H54 (cell line): ENCODE measurements at regions not wholly inside any gene's neighbourhood (a gene's known extent, or its start where the extent isn't known, plus 50 kb on each side); places are given as distances from the start of the nearest gene placed in this dataset.
"Not testable (repeated sequence)": the region's sequence is repeated elsewhere in the genome, so short reads cannot be mapped to it uniquely, and the experiment has no call there.

Source experiments
- DNase-seq: peaks from one replicate; pipeline ENCODE4 v3.0.0; 2011; ENCODE audit warnings: low spot score, mixed read lengths; ENCODE audit not compliant: insufficient read length
- FAIRE-seq: peaks from 3 replicates; lab custom pipeline; 2011; peaks lifted over from hg19 to GRCh38; lab: Jason Lieb, UNC
- POLR2A ChIP-seq: IDR thresholded peaks from 2 replicates; pipeline ENCODE4 v1.6.1; 2011; ENCODE audit warnings: low read depth, mild to moderate bottlenecking, low read length

- TF ChIP-seq POLR2A: no peak
- DNase-seq: no peak
- no peak for FAIRE-seq
Measured at GRCh38 chr2:142745691-142746090, 131.8 kb upstream of the KYNU start.

GRCh38 chr2:142742371-142743214 is 134.9 kb upstream of the KYNU start:
- peak; percentile 38 for FAIRE-seq
- DNase-seq: no peak
- no peak for TF ChIP-seq POLR2A

GRCh38 chr2:142741764-142742269 is 135.6 kb upstream of the KYNU start:
- no peak for TF ChIP-seq POLR2A
- no peak for DNase-seq
- no peak for FAIRE-seq

GRCh38 chr2:142734770-142735169 is 142.7 kb upstream of the KYNU start:
- FAIRE-seq: peak; percentile 50
- no peak for TF ChIP-seq POLR2A
- no peak for DNase-seq

GRCh38 chr2:142734231-142734630 is 143.2 kb upstream of the KYNU start:
- DNase-seq (no peak), FAIRE-seq (no peak)
- TF ChIP-seq POLR2A: no peak

GRCh38 chr2:142729814-142730213 is 147.7 kb upstream of the KYNU start:
- not testable (repeated sequence) for DNase-seq, FAIRE-seq

GRCh38 chr2:142727821-142728478 is 149.5 kb upstream of the KYNU start:
- DNase-seq, FAIRE-seq: not testable (repeated sequence)

GRCh38 chr2:142725386-142725785 is 152.1 kb upstream of the KYNU start:
- FAIRE-seq: no peak
- no peak for DNase-seq
- TF ChIP-seq POLR2A: no peak

GRCh38 chr2:142724713-142725349 is 152.6 kb upstream of the KYNU start:
- FAIRE-seq (no peak), DNase-seq (no peak)
- TF ChIP-seq POLR2A: no peak

GRCh38 chr2:142724186-142724585 is 153.3 kb upstream of the KYNU start:
- no peak for TF ChIP-seq POLR2A
- no peak for DNase-seq
- no peak for FAIRE-seq

- TF ChIP-seq POLR2A: no peak
- FAIRE-seq (no peak), DNase-seq (no peak)
Measured at GRCh38 chr2:142723236-142723635, 154.2 kb upstream of the KYNU start.

- FAIRE-seq: no peak
- no peak for TF ChIP-seq POLR2A
- no peak for DNase-seq
Measured at GRCh38 chr2:142722569-142722968, 154.9 kb upstream of the KYNU start.

GRCh38 chr2:142722086-142722485 is 155.4 kb upstream of the KYNU start:
- no peak for DNase-seq
- FAIRE-seq: no peak
- TF ChIP-seq POLR2A: no peak

GRCh38 chr2:142721015-142721414 is 156.4 kb upstream of the KYNU start:
- no peak for DNase-seq
- no peak for FAIRE-seq
- TF ChIP-seq POLR2A: no peak

GRCh38 chr2:142718576-142719155 is 158.8 kb upstream of the KYNU start:
- no peak for TF ChIP-seq POLR2A
- FAIRE-seq (no peak), DNase-seq (no peak)
